CD1c-positive myeloid dendritic cell (primary cell): ENCODE measurements at regions not wholly inside any gene's neighbourhood (a gene's known extent, or its start where the extent isn't known, plus 50 kb on each side); places are given as distances from the start of the nearest gene placed in this dataset.
"Not testable (repeated sequence)": the region's sequence is repeated elsewhere in the genome, so short reads cannot be mapped to it uniquely, and the experiment has no call there.

Experiments
- DNase-seq: peaks from one replicate; pipeline ENCODE4 v3.0.0-alpha.2; 2016; ENCODE audit errors: extremely low spot score

DNA sequence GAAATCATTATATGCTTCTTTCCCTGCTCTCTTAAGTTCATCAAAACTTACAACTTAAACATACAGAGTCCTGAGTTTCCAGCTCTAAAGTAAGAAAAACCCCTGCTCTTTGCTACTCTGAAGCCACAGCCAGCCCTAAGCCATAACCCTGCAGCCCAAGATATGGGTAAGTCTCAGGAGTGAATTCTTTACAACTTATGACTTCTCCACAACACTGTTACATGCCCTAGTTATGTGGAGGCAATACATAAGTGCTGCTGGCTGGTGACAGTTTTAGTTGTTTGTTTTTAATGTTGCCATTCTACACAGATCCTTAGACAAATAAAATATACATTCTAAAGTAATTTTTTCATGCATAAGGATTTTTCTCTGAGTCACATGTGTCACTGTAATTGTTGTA, 100.2 kb downstream of the FBXO8 start:
- DNase-seq: no peak

DNA sequence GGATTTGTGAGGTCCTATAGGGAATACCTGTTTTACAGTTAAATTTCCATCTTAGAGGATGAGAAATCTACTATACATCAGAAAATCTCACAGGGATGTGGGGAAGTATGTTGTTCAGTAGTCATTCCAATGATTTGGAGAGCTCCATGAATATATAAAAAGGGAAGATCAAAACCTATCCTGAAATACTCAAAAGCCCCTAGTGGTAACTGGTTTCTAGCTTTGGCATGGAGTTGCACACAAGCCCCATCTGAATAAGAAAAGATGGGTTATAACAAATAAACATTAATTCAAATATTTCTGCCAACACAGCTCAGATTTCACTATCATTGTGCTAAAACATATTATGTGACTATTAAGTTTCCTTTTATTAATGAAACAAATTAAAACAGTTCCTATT, 101.6 kb downstream of the FBXO8 start:
- no peak for DNase-seq

DNA sequence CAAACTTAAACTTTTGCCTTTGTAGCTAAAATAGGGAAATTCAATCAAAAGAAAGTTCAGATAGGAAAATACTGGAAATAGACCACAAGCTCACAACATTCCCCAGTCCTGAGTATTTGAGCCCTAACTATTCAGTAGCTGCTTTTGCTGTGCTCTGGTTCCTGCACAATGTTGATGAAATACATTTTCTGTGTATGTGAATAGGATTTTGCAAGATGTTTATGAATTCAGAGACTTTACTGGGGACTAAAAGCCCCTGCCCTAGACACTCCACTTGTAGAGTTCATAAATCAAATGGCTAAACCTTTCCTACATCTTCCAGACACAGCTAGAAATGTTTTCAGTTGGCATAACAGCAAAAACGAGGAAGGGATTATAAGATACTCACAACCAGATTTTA, 105.9 kb downstream of the FBXO8 start:
- no peak for DNase-seq

DNA sequence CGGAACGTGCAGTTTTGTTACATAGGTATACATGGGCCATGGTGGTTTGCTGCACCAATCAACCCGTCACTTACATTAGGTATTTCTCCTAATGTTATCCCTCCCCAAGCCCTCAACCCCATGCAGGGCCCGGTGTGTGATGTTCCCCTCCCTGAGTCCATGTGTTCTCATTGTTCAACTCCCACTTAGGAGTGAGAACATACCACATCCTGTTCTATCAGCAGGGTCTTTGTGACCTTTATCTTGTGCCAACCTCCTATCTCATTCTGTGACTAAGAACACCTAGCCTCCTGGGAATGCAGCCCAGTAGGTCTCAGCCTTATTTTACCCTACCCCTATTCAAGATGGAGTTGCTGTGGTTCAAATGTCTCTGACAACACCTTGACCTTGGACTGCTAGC, 107.6 kb downstream of the FBXO8 start:
- not testable (repeated sequence) for DNase-seq

DNA sequence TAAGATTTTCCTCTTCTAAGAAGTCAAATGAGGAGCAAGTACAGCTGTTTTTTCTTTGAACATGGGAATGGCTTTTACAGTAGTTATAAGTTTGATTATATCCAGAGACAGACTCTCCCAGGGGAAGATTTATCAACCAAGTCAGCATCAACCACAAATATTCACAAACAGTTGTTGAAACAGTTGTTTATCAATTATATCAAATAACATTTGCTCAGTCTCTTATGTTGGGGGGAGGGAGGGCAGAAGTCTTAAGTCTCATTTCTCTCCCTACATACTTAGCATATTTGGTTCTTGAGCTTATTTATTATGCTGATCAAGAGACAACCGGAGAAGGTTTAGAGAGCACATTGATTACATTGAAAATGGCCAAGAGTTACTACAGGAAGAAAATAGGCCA, 110.1 kb downstream of the FBXO8 start:
- no peak for DNase-seq

DNA sequence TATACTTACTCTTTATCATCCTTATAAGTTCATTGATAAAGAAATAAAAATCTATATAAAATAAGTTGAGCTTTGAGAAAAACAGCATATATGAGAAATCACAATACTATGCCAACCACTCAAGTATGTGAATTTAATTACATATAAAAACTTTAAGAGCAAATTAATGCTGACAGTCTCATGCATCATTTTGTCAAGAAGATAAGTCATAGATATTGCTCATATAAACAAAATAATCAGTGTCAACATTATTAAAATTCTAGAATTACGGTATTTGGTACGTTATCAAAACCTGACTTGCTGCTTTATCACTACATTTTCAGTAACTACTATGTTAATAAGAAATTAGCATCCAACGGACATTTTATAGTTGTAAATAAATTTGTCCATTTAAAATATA, 111.2 kb downstream of the FBXO8 start:
- no peak for DNase-seq

DNA sequence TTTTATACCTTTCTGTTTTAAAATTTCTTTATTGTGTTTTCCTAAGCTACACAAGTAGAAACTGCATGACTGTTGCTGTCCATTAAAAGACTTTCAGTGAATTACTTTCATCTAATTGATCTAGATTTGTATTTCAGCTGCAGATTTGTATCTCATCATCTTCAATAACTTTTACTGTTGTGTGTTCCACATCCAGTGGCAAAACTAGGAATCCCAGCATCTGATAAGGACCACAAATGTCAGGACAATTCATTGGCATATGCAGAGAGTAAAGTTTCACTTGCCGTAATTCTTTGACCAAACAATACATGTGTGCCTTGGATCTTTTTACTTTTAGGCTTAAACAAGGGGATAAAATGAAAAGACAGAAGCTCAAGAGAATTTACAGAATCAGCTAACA, 112.6 kb downstream of the FBXO8 start:
- DNase-seq: no peak

DNA sequence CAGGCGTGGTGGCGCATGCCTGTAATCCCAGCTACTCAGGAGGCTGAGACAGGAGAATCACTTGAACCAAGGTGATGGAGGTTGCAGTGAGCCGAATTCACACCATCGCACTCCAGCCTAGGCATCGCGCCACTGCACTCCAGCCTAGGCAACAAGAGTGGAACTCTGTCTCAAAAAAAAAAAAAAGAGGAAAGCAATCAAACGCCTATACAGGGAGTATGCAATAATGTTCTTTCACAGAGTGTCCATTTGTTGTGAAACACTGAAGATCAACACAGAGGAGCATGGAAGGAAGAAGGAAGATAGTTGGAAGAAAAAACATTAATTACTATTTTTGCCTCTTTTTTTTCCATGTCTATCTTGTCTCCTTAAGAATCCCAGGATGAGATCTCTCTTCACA, 113.4 kb downstream of the FBXO8 start:
- no peak for DNase-seq

DNA sequence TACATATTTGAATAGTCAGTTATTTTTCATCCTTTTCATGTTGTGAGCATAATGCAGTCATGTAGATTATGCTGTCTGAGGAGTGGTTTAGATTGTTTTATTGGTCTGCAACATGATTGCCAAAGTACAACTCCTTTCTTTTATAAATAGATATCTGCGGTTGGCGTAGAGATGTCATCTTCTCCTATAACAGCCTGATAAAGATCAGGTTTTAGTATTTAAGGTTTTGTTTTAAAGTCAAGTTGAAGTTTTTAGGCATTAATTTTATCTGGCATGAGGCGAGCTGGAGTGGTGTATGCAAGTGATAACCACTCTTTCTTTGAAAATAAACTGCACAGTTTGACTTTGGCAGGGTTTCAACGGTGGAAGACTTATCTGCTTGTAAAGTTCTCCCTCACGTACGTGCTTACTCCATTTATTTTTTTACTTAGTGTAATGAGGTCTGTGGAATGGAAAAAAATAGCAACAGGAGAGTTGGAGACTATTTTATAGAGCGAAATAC, 126.3 kb downstream of the FBXO8 start:
- DNase-seq: no peak

DNA sequence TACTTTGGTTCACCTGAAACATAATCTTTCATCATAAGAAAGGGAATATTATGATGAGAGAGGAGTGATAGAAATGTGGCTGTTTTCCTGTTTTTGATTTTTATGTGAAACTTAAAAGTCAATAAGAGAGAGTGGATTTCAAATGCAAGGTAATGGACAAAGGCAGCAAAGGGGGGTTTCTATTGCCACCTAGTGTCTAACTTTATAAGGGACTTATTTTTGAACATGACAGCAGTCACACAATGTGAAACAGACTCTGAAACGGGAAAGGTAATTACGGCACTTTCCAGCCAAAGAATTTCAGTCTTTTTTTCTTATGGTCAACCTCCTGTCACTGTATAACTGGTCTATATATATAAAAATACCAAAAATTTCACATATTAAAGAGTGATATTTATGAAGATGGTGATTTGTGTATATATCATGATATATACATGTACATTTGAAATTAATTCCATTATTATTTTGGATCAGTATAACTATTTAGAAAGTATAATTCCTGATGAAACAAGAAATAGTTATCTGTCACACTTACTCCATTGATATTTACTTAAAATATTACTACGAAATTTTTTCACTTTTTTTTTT, 127.1 kb downstream of the FBXO8 start:
- DNase-seq: peak; percentile 34

DNA sequence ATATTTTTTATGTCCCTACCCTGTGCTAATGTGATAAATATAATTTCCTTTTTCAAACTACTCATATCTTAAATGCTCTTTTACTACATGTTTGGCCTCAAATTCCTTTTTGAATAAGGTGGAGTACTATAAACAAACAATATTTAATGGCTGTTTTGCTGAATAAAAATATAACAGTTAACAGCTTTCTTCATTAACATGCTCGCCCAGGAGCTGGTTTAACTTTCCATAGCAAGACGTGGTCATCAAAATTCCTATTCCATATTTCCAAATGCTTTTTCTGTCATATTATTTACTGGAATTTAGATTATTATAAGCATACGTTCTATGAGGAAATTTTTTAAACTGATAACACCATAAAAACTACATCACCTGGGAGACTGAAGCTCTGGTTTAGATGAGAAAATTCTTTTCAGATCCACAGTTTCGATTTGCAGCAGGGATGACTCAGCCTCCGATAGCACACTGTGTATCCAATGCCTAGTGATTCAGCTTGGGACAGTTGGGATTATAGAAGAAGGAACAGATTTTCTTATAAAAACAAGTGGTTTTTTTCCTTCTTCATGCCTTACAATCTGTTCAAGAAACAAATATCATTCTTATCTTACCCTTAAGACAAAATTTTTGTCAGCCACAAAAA, 129.1 kb downstream of the FBXO8 start:
- no peak for DNase-seq

DNA sequence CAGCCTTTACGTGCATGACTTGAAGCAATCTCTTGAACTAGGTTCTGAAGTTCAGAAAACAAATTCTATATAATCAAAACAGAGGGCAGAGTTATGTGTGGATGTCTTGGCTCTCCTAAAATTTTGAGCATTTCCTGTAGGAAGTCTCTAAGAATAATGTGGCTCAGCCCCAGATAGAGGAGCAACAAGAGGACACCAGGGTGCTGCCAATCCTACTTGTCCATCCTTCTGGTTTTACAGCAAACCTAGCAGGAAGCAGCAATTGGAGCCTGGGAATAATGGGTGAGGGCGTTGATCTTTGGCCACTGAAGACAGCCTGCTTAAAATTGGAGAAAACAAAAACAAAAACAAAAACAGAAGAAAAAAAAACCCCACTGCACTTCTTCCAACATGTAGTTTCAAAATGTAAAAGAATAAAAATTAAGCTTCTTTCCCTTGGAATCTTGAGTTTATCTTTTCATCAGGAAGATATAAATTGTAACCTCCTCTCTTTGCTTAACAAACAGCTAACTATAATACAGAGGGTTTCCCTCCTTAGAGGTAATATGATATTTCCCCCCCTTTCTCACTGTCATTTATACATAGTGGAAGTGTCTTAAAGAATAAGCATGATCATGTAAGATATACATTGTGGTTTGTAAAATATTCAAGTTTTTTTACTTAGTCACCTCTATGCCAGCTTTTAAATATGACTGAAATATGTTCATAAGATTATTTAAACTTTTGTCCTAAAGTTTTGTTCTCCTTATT, 130.6 kb downstream of the FBXO8 start:
- DNase-seq: no peak

DNA sequence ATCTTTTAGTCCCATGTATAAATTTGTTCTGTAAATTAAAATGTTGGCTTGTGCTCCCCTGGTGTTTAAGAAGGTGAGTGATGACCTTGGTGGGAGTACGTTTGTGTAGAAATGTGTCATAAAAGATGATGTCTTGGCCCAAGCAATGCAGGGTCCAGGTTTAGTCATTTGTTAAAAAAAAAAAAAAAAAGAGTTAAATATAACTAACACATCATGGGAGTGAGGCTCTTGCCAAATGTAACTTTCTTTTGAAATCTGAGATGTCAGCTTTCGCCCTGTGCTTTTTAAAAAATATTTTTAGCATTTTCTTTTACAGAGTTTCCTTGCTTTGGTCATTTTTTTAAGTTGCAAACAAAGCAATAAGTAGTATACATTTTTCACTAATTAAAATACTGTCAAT, 135.6 kb downstream of the FBXO8 start:
- no peak for DNase-seq

DNA sequence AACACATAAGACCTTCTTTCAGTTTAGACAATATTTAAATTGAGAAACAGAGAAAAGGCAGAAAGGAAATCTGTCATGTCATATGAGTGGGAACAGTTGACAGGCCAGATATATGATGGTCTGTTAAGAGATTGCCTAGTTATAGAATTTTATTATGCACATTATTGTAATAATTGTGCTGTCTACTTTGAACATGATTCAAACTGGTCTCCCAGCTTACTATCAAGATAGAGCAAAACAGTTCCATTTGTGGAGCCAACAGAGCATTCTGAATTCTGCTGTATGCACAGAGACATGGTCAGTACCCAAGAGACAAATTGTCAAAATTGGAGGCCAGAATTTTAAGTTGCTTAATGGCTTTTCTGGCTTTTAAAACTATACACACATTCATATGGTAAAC, 139.4 kb downstream of the FBXO8 start:
- DNase-seq: no peak

DNA sequence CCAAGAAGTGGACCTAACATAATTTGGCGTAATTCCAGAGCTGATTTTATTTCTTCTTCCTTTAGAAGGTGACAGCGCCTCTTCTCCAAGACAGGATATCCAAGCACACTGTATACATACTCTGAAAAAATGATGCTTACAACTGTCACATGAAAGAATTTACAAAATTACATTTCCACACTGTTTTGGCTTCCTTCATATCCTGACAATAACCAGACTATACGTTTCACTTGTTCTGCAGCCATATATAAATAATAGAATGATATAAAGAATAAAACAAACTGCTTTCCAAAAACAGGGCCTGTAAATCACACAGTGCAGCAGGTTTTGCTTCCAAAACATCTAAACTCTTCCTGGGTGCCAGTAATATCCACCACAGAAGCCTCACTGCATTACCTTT, 141.6 kb downstream of the FBXO8 start:
- no peak for DNase-seq

DNA sequence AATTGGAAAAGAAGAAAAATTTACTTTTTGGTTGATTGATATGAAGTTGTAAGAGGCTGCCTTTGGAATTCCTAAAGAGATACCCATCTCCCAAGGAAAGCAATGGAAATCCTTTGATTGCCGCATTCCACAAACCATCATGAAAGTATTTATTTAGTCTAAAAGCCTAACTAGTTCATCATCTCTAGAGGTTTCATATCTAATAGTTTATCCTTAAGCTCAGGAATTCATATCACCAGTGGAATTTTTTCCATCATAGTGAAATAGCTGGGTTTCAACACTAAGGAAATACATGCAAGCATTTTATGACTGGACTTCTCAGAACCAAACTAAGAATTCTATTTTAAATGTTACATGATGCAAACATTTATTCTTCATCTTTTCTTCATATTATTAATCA, 144.9 kb downstream of the FBXO8 start:
- no peak for DNase-seq

DNA sequence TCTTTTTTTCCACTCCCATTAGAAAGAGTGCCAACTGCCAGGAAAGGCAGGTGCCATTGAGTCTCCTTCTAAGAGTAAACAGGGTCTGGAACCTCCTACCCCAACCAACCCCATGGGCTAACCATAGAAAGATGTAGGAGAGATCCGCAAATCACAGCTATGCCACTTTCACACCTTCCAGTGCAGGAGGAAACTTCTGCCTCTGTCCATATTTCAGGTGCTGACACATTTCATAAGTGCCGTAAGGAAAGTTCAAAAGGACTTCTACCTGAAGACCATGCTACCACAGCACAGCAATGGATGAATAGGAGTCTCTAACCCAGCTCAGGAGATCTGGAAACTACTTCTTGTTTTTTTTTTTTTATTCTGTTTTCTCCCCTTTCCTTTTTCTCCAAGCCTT, 145.8 kb downstream of the FBXO8 start:
- DNase-seq: no peak

DNA sequence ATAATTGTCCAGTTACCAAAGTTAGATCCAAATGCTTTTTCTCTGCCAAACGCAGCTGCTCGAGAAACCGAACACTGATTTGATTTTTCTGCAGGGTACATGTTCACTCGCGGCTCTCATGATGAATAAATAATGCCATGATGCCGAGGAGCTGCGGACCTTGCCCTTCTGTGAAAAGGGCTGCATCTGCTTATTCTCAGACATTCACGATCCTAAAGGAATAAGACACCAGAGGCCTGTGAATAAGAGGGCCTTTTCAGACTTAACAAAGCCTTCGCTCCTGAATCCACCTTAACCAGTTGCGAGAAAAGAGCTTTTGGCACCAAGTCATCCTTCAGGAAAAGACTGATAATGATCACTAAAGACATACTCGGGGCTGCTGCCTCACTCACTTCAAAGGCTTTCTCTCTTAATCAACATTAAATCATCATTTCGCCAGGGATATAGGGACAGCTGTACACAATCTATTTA, 147.5 kb downstream of the FBXO8 start:
- DNase-seq: no peak

DNA sequence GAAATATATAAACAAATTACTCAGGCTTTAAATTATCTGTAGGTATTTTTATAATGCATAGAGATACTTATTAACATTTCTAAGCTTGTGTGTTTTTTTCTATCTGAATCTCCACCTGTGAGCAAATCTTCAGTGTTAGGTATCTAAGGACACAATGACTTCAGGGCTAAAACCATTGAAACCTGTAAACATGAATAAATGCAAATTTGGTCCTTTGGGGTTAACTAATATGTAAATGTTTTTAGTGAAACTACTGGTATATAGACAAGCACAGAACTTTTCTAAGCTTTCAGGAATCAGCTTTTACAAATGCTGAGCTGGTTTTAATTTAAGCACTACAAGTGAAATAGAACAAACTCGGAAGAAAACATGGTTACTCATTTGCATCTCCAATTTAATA, 147.9 kb downstream of the FBXO8 start:
- DNase-seq: no peak

DNA sequence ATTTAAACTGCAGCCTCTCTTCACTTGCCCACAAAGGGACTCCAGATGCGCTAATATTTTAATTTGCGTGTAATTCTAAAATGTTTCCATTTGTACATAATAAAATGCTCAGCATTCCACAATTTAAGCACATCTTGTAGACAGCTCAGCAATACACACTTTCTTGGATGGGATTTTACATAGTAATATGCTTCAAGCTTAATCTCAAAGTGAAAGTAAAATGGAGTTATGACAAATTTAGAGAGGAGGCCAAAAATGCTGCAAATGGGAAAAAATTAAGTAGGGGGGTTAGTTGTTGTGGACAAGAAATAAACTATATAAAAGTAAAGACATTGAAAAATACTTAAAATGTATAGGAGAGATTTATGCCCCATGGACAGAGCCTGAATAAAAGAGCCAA, 149.1 kb downstream of the FBXO8 start:
- no peak for DNase-seq

DNA sequence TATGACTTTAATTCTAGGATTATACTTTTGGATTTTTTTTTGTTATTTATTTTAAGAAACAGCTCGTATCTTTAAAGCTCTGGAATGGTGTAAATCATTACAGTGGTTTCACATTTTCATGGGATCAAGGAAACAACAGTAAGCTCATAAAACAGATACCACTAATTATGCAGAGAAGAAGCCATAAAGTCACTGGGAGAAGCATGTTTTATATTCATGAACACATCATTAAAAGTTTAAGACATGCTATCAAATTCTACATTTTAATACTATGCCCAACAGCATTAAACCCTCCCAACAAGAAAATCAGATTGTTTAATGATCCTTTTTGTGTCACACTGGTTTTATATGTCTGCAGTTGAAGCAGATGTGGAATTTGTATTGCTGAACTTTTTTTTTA, 149.9 kb downstream of the FBXO8 start:
- DNase-seq: no peak

DNA sequence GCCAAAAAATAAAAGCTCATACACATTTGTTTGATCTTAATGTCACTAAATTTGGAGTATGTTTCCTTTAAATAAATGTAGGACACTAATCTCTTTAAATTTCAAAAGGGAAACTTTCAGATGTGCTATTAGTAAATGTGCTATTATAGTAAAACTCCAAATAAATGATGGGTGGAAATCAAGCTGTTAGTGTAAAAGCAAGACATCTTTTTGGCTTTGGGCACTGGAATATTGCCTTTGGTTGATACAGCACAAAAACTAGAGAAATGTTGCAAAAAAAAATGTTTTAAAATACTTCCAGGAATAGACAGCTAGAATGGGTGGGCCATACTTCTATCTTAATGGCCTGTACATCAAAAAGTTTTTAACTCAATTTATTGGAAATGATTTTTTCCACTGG, 151.6 kb downstream of the FBXO8 start:
- DNase-seq: no peak

DNA sequence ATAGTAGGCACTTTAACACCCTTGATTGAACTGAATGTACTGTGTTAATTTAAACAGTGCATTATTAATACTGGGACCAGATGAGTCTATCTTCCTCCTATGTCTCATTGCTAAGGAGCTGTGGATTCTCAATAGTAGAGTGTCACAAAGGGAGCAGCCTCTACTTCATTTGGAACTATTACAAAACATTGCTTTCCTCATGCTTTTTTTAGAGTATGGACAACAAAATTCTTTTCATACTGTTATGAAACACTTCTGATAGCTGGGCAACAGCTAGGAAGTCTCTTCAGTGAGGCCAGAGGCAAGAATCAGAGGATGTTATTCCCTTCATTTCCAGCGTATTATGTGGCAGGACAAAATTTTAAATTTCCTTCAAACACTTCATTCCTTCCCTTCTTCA, 160.8 kb downstream of the FBXO8 start:
- no peak for DNase-seq
